Uterus (tissue), 3 donors: ENCODE measurements at regions not wholly inside any gene's neighbourhood (a gene's known extent, or its start where the extent isn't known, plus 50 kb on each side); places are given as distances from the start of the nearest gene placed in this dataset.
"Not testable (repeated sequence)": the region's sequence is repeated elsewhere in the genome, so short reads cannot be mapped to it uniquely, and the experiment has no call there.

Experiments
- DNase-seq, 2 donors: peaks; one replicate each; pipeline ENCODE4 v3.0.0-alpha.2; 2019 to 2020
- H3K27ac ChIP-seq, 2 donors: fragments of 200-600 bp; sonication (generic); 1 replicate in 1 of 2; 2 replicates in 1 of 2; pipeline ENCODE4 v1.5.1; 2016 to 2018
- H3K27me3 ChIP-seq, 2 donors: fragments of 200-600 bp; sonication (generic); one replicate each; pipeline ENCODE4 v1.5.1; 2018 to 2019; ENCODE audit warnings: control low read depth in 1 of 2
- H3K36me3 ChIP-seq, 2 donors: fragments of 200-600 bp; sonication (generic); one replicate each; pipeline ENCODE4 v1.5.1; 2019; ENCODE audit warnings: control low read depth in 1 of 2
- H3K4me1 ChIP-seq, 2 donors: fragments of 200-600 bp; sonication (generic); one replicate each; pipeline ENCODE4 v1.5.1; 2018 to 2019; ENCODE audit warnings: control low read depth in 1 of 2
- H3K4me3 ChIP-seq, 2 donors: fragments of 200-600 bp; sonication (generic); 1 replicate in 1 of 2; 2 replicates in 1 of 2; pipeline ENCODE4 v1.5.1; 2018 to 2019; ENCODE audit warnings: mild to moderate bottlenecking in 1 of 2
- H3K9me3 ChIP-seq, 2 donors: fragments of 200-600 bp; sonication (generic); one replicate each; pipeline ENCODE4 v1.5.1; 2019; ENCODE audit warnings: control low read depth in 1 of 2
- POLR2A ChIP-seq, 2 donors: fragments of 450-650 bp; IDR thresholded peaks; one replicate each; pipeline ENCODE4 v1.6.1; 2016; ENCODE audit warnings: antibody characterized with exemption in 2 of 2, mild to moderate bottlenecking in 1 of 2, moderate library complexity in 1 of 2
- intact Hi-C: fragments of 100-400 bp; cut with DNase I; formaldehyde crosslinking; loops from one replicate; pipeline ENCODE4 v1.15.1; 2023; ENCODE audit warnings: low total_unique reads
- TF ChIP-seq, protein P1 (sequence below), 4 experiments: fragments of 200-600 bp in 2 of 4; fragments of 450-650 bp in 2 of 4; sonication (generic) in 2 of 4; IDR thresholded peaks; one replicate each; pipeline ENCODE4 v1.5.1; 2016 to 2019; ENCODE audit warnings: antibody characterized with exemption in 4 of 4, mild to moderate bottlenecking in 2 of 4, moderate library complexity in 1 of 4
- donor health status: DM: yes; HTN: yes; CAD: no.

DNA sequence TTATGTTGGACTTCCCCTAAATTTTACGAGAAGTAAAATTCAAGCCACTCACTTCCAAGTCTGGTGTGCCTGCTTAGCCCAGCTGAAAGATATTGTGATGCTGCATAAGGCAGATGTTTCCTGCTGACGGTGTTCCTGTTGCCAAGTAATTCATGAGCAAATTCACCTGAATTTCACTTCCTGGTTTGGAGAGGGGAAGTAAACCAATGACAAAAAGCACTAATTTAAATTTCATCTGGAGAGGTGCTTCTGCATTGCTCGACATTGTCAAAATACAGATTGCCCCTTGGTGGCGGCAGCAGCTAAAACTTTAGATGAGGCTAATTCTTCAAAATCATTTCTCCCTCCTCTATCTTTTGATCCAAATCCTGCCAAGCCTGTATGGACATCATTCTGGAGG, 281.1 kb downstream of the AACS start:
- no peak for DNase-seq
- Histone ChIP-seq H3K27me3 (no peaks in the 10 kb centered on the region), H3K27ac (no peak overlapping the region), H3K4me3 (no peak overlapping the region), H3K9me3 (no peaks in the 10 kb centered on the region), H3K4me1 (no peaks in the 10 kb centered on the region), H3K36me3 (no peaks in the 10 kb centered on the region)
- intact Hi-C loops: no loop called here
- no peak for TF ChIP-seq POLR2A (IDR thresholded peaks at IDR 0.05)
- TF ChIP-seq, protein P1, sequence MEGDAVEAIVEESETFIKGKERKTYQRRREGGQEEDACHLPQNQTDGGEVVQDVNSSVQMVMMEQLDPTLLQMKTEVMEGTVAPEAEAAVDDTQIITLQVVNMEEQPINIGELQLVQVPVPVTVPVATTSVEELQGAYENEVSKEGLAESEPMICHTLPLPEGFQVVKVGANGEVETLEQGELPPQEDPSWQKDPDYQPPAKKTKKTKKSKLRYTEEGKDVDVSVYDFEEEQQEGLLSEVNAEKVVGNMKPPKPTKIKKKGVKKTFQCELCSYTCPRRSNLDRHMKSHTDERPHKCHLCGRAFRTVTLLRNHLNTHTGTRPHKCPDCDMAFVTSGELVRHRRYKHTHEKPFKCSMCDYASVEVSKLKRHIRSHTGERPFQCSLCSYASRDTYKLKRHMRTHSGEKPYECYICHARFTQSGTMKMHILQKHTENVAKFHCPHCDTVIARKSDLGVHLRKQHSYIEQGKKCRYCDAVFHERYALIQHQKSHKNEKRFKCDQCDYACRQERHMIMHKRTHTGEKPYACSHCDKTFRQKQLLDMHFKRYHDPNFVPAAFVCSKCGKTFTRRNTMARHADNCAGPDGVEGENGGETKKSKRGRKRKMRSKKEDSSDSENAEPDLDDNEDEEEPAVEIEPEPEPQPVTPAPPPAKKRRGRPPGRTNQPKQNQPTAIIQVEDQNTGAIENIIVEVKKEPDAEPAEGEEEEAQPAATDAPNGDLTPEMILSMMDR (IDR thresholded peaks at IDR 0.05): no peak

DNA sequence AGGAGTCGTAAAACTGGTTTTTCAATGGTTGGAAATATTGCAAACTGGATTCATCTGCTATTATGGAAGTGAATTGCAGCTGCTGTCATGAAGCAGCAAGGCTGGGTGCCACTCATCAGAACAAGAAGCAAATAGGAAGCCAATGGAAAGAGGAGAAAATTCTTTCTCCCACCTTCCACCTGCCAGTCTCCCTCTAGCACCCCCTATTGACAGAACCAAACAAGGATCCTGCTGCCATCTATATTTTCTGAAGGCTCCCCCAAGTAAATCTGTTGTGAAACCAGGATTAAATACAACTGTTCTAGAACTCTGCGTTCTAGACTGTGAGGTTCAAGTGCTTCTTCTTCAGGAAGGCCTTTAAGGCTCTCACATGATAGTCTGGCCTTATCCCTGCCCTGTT, 286.6 kb downstream of the AACS start:
- no peaks in the 10 kb centered on the region for H3K36me3 ChIP-seq
- TF ChIP-seq, protein P1 (IDR thresholded peaks at IDR 0.05): no peak
- no peak for TF ChIP-seq POLR2A (IDR thresholded peaks at IDR 0.05)
- DNase-seq: no peak
- no peak overlapping the region for H3K4me3 ChIP-seq
- no peaks in the 10 kb centered on the region for H3K9me3 ChIP-seq
- no peaks in the 10 kb centered on the region for H3K27me3 ChIP-seq
- H3K27ac ChIP-seq: no peak overlapping the region
- H3K4me1 ChIP-seq: no peaks in the 10 kb centered on the region
- intact Hi-C loops: no loop called here

DNA sequence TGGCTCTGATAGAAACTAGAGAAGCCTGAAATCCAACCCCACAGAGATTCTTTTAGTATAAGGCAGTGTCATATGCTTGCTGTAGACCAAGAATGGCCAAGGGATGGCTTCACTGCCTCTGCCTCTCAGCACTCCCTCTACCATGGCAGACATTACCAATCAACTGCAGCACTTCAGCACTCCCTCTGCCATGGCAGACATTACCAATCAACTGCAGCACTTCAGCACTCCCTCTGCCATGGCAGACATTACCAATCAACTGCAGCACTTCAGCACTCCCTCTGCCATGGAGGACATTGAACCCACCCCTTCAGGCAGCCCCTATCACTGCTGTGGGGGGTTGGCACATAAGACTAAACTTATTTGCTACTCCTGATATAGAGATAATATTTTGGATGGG, 287.8 kb downstream of the AACS start:
- H3K27ac ChIP-seq, H3K4me3 ChIP-seq, H3K9me3 ChIP-seq, H3K27me3 ChIP-seq, intact Hi-C loops, DNase-seq, H3K36me3 ChIP-seq, H3K4me1 ChIP-seq: not testable (repeated sequence)

DNA sequence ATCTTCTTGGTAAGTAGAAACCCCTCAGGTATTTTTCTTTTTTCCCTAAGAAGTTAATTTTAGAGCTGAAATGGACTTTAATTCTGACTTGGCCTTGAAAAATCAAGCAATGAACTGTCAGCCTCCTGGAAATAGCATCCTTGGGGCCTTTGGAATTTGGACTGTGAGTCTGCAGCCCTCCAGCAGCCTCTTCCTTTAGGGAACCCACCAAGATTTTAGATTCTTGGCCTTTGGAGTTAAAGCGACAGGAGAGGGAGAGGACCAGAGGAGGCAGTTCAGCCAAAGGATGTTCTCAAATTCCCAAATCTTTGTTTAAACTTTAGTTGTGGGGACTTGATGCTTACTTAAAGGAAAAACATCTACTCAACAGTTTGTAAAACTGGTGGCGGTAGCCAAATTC, 288.6 kb downstream of the AACS start:
- Histone ChIP-seq H3K36me3 (no peaks in the 10 kb centered on the region), H3K4me1 (no peaks in the 10 kb centered on the region), H3K27me3 (no peaks in the 10 kb centered on the region), H3K4me3 (no peak overlapping the region), H3K9me3 (no peaks in the 10 kb centered on the region), H3K27ac (no peak overlapping the region)
- no peak for DNase-seq
- intact Hi-C loops: no loop called here
- TF ChIP-seq POLR2A (IDR thresholded peaks at IDR 0.05): no peak
- TF ChIP-seq, protein P1 (IDR thresholded peaks at IDR 0.05): no peak

DNA sequence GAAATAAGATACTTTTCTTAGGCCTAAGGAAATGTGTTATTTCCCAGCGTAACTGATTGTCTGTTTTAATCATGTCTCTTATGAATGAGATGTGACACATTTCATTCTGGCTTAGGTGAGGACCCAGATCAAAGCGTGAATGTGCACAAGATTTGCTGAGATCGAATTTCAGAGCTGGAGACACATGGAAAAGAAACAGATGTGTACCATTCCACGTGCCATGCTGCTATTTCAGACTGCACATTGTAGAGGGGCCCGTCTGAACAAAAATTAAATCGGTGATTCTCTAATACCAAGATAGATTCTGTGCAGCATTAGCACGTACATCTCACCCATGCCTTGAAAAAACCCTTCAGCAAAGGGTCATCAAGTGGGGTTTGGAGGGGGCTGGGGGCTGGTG, 290.4 kb downstream of the AACS start:
- Histone ChIP-seq H3K9me3 (no peaks in the 10 kb centered on the region), H3K4me1 (no peaks in the 10 kb centered on the region), H3K27ac (no peak overlapping the region), H3K27me3 (no peaks in the 10 kb centered on the region), H3K4me3 (no peak overlapping the region), H3K36me3 (no peaks in the 10 kb centered on the region)
- DNase-seq: no peak
- no peak for TF ChIP-seq POLR2A (IDR thresholded peaks at IDR 0.05)
- TF ChIP-seq, protein P1 (IDR thresholded peaks at IDR 0.05): no peak
- intact Hi-C loops: no loop called here

DNA sequence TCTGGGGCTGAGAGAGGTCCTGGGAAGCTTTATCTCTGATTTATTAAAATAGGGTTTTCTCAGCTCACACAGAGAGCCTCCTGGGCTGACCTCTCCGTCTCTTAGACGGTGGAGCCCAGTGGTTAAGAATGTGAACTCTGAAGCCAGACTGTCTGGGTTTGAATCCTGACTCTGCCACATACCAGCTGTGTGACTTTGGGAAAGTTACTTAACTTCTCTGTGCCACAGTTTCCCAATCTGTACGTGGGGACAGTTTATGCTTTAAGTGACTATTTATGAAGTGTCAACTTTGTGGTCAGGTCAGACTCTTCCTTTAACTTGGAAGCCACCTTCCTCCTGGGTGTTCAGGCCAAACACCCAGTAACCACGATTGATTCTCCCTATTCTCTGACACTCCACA, 290.9 kb downstream of the AACS start:
- intact Hi-C loops: no loop called here
- Histone ChIP-seq H3K27ac (no peak overlapping the region), H3K4me1 (no peaks in the 10 kb centered on the region), H3K9me3 (no peaks in the 10 kb centered on the region), H3K36me3 (no peaks in the 10 kb centered on the region), H3K27me3 (no peaks in the 10 kb centered on the region), H3K4me3 (no peak overlapping the region)
- no peak for DNase-seq
- TF ChIP-seq, protein P1 (IDR thresholded peaks at IDR 0.05): no peak
- no peak for TF ChIP-seq POLR2A (IDR thresholded peaks at IDR 0.05)
